GM19023 (cell line): ENCODE measurements at regions not wholly inside any gene's neighbourhood (a gene's known extent, or its start where the extent isn't known, plus 50 kb on each side); places are given as distances from the start of the nearest gene placed in this dataset.

ENCODE experiments used
- ATAC-seq: cut with Tn5 transposase; IDR thresholded peaks from one replicate; pipeline ENCODE4 v1.9.1; 2021; ENCODE audit warnings: mild to moderate bottlenecking, moderate library complexity; ENCODE audit not compliant: unreplicated experiment

DNA sequence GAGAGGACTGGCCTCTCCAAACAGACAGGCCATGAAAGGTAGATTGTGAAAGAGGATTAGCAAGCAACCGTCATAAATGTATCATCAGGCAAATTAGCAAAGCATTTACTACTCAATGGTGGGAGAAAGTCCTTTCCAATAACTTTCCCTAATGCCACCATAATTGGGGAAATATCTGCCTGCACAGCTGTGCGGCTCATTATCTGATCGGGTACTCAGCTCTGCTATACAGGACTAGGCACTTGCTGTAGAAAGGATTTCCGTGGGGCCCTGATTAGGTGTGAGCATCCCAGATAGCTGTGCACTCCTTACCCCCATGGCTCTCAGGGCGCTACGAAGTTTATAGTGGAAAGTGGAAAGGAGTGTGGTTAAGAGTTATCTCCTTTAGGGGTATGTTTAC lies 309.7 kb upstream of the PLET1 start:
- no peak for ATAC-seq

DNA sequence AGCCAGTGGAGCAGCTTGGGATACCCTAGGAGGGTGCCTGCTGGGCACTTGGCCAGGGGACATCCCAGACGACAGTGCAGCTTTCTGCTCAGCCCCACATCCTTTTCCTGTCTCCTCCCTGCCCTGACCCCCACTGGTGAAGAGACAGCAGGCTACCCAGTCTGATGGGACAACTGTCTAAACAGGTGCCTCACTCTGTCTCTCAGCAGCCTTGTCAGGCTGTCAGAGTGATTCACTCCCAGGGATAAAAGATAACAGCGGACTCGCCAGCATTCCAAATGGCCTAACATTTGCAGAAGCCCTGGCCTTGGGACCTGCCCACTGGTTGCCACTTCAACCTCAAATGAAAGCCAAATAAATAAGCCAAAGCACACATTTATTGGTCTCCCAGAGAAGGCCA lies 318.6 kb upstream of the PLET1 start:
- ATAC-seq: no peak

GRCh38 chr11:112580864-112581263 lies 320.2 kb upstream of the PLET1 start:
- no peak for ATAC-seq

GRCh38 chr11:112581747-112582146 lies 321.1 kb upstream of the PLET1 start:
- peak; percentile 31 for ATAC-seq

- no peak for ATAC-seq
These were observed 321.7 kb upstream of the PLET1 start for GRCh38 chr11:112582366-112582765.

- peak; percentile 83 for ATAC-seq
These were observed 322.7 kb upstream of the PLET1 start for GRCh38 chr11:112583261-112583893.

DNA sequence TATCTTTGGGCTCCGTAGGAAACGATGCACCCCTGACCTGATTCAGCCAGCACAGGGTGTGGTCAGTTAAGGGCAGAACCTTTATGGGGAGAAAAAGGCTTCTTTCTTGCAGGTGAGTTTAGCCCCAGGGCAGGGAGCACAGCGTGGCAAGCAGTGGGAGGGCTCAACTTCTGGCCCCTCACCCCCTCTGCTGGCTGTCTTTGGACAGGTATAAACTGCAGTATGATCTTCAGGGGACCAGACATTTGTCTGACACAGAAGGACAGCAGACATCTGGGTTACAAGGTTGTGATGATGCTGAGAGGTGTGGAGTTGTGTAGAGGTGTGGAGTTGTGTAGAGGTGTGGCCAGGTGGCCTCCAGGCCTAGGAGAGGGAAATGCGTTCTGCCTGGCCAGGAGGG lies 324.0 kb upstream of the PLET1 start:
- no peak for ATAC-seq

GRCh38 chr11:112587664-112588063 lies 327.0 kb upstream of the PLET1 start:
- ATAC-seq: no peak

DNA sequence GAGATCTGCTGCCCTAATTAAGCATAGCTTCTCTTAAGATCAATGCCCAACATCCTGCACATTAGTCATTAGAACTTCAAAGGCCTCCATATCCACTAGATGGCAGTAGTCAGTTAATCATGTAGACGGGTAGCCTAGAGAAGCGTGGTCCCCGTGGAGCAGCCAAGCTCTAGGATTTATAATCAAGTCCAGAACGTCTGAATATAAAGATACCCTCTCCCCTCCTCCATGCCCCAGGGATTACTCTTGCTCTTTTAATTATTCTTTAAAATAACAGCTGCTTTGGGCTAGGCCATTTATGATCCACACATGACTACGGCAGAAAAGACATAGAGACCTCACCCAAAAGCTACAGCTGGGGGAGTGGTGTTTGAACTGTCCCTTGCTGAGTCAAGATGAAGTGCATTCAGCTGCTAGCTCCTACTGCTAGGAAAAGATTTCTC lies 327.6 kb upstream of the PLET1 start:
- peak; percentile 39 for ATAC-seq

DNA sequence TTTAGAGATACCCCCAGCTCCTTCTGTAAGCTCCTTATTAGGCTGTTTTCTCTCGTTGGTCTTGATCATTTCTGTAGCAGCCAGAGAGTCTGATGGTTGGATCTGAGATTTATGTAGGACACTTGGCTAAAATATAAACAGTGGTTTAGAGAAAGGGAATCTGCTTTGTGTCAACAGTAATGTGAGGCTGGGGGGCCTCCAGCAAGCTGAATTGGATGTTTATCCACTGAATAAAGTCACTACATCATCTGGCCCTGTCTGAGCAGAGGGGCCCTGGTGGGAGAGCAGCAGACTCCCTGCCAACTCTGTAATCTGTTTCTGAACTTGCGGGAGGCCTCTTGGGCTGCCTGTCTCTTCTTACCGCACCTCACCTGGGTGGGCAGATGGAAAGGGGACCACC lies 328.5 kb upstream of the PLET1 start:
- ATAC-seq: no peak

DNA sequence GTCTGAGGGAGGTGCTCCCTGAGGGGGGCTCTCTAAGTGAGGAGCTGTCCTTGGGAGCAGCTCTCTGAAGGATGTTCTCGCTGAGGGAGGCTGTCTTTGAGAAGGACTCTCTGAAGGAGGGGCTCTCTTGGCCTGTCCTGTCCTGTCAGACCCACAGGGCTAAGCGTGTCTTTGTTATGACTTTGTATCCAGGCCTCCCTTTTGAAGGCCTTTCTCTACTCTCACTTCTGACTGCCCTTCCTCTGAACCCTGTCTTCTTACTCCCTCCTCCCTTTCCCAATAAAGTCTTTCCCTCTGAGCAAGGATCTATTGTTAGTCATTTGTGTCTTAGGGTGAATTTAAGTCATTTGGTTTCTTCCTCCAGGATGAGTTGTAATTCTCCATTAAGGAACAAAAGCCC lies 330.1 kb upstream of the PLET1 start:
- ATAC-seq: no peak

DNA sequence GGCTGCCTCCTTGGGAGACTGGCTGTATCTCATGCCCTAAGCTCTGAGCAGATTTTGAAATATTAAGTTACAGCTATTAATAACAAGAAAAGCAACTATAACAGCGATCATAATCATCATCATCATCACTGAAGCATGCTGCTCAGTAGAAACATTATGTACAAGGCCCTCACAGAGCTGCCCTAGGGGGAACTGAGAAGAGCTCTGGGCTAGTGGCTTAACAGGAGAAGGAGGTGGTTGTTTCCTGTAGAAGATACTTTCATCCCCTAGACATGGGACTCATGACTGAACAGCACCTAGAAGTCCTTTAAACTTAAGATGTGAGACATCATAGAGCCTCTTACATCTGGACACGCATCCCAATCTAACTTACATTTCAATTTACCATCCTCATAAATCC lies 332.8 kb upstream of the PLET1 start:
- no peak for ATAC-seq

GRCh38 chr11:112596324-112596723 lies 335.7 kb upstream of the PLET1 start:
- no peak for ATAC-seq

GRCh38 chr11:112597286-112597790 lies 336.7 kb upstream of the PLET1 start:
- no peak for ATAC-seq

DNA sequence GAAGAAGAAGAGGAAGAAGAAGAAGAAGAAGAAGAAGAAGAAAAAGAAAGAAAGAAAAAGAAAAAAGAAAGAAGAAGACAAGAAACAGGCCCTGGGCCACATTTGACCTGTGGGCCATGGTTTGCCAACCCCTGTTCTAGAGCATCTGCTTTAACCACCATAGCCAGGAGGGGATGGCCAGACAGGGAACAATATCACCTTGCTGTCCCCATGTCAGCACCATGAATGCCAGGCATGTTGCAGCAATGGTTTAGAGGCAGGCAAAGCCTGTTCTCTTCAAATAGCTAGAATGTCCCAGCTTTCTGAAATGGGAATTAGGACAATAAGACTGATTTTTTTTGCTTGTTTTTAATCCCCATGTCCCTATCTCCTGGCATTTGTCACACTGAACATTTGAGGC lies 338.6 kb upstream of the PLET1 start:
- no peak for ATAC-seq

DNA sequence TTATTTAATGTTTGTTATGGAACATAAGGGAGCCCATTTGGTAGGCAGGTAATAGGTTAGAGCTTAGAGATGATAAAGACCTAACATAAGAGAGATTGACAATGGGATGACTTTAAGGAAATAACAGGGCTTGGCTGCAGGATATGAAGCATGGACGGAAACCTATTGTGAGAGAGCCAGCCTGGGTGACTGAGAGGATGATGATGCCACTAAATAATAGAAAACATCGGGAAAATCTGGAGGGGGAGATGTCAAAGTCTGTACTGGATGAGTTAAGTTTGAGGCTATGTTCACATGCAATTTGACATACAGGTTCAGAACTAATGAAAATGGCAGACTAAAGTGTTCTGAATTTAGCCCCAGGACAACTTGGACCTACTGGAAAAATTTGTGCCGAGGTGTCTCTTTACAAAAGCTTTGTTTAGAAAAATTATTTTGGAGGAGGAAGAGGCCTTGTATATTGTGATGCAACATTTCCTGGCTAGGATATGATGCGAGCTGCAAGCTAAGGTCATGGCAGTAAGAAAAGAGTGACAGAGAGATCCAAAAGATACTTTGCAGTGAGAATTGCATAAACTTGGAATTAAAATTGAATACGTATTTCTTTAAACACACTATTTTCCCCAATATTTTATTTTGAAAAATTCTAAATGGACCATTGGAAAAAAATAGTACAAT lies 339.3 kb upstream of the PLET1 start:
- no peak for ATAC-seq

- no peak for ATAC-seq
These were observed 344.5 kb upstream of the PLET1 start for GRCh38 chr11:112605093-112605666.

DNA sequence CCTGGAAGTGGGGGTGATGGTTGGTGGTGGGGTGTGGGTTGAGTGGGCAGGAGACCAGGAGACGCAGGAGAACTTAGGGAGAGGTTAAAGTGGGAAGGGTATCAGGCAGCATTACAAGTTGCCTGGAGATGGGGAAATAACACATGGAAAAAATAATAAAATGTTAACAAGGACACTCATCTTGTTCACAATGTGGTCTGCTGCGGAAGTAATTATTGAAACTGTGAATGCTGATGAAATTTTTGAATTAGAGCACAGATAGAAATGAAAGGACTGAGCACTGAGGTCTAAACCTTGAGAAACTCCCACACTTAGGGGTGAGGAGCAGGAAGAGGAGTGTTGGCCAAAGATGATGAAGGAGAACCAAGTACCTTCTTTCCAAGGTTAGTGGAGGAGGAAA lies 346.0 kb upstream of the PLET1 start:
- no peak for ATAC-seq

DNA sequence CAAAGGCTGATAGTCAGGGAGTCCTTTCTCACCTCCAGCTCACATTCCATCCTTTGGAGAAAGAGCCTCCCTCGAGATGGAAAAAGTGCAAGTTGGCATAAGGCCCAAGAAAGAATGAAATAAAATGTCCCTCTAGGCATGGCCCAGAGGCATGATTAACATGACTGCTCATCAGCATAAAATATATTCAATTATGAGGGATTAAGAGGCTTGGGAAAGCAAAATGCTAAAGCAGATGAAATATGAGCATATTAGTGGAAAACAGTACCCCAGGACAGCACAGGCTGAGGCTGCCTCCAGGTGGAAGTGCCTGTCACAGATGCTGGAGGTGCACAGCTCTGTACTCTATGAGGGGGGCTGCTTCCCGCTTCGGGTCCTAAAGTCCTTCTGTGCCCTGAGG lies 347.8 kb upstream of the PLET1 start:
- ATAC-seq: no peak

DNA sequence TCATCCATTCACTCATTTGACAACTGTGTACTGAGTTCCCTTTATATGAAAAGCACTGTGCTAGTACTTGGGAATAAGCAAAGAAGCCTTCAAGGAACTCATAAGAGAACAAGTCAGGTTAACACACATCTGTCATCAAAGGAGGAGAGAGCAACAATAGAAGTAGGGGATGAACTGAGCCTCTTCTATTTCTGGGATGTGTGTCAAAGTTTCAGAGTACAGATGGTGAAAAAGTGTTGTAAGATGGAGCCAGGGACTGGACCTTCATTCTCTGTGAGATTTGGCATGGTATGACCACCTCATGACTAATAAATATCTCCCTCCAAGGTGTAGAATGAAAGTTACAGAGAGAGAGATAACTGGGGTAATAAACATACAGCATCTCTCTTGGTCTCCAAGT lies 349.8 kb upstream of the PLET1 start:
- no peak for ATAC-seq

DNA sequence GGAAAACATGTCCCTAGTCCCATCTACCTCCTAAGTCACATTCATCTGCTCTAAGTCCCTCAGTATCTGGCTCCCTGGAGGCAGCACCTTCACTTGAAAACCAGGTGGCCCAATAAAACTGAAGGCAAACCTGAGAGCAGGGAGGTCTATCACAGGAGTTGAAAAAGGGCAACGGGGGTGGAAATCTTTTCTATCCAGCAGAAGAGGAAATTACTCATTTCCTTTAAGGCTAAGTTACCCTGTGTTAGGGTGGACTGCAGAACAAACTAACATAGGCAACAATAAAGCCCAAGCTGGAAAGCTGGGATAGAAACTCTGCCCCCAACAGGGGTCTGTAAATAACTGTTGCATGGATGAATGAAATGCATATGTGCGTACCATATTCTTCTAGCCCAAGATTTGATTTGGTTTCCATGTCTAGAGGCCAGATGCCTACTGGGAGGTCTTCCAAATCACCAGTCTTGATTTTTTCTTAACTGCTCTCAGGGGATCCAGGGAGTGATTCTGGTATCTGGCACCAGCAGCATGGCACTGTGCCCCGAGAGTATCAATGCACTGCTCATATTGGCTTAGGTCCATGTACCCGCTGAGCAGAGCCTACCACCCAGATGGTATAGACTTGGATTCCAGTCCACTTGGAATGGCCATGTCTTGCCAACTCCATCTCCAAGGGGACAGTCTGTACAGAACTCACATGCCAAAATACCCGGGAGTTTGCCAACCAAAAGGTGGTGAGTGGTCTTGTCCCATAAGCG lies 350.0 kb upstream of the NCAM1 start:
- ATAC-seq: no peak

DNA sequence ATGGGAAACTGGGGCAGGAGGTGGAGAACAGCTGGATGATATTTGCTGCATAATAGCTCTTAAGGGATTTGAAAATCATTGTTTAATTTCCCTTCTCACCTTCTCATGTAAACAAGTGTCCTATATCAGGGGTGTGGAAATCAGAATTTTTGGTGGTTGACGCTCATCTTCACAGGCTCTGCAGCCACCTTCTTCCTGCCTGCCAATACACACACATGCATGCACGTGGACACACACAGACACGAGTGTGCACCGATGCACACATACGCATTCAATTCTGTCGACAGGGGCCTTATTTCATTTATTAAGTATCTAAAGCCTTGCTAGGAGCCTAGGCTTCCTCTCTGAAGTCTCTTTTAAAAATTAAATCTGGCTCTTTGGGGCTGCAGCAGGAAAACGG lies 349.4 kb upstream of the NCAM1 start:
- no peak for ATAC-seq
